ENCODE measurements at regions not wholly inside any gene's neighbourhood (a gene's known extent, or its start where the extent isn't known, plus 50 kb on each side); places are given as distances from the start of the nearest gene placed in this dataset.

DNA sequence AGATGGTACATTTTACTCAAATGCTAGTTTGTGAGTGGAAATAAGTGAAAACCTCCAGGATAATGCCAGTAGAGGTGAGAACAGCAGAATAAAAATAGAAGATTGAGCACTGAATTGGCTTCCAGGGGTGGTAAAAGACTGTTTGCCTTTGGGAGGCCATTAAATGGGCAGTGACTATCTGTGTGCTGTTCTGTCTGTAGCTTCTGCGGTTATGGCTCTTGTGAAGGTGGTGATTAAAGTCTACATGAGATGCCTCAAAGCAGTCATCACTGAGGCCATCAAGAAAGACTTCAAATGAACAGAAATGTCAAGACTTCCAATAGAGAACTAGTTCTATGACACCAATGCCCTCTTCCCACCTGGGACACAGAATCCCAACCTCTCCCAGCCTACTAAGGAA lies 108.8 kb downstream of the EFHB start:
- H3K4me1 Mint-ChIP-seq = no peaks in the 10 kb centered on the region
- H3K36me3 Mint-ChIP-seq = no peaks in the 10 kb centered on the region; the same call in 1 of the 2 replicates
- ATAC-seq (no peak), DNase-seq (ENCODE audit: low spot score) (no peak)
- CTCF ChIA-PET = no interaction called here
- H3K27ac Mint-ChIP-seq = no peak overlapping the region
- no peaks in the 10 kb centered on the region for H3K27me3 Mint-ChIP-seq (ENCODE audit: low read depth)
- POLR2A ChIA-PET = no interaction called here
- TF ChIP-seq FOXP1 (CRISPR knock-in tag; IDR thresholded peaks at IDR 0.05; ENCODE audit: borderline replicate concordance) (no peak), ZNF671 (CRISPR knock-in tag; IDR thresholded peaks at IDR 0.05) (no peak), ELF4 (CRISPR knock-in tag; IDR thresholded peaks at IDR 0.05; ENCODE audit: low read depth) (no peak), SOX15 (CRISPR knock-in tag; IDR thresholded peaks at IDR 0.05) (no peak), TP53 (CRISPR knock-in tag; IDR thresholded peaks at IDR 0.05) (no peak), RORB (CRISPR knock-in tag; IDR thresholded peaks at IDR 0.05) (no peak)
- TF ChIP-seq, protein P1, sequence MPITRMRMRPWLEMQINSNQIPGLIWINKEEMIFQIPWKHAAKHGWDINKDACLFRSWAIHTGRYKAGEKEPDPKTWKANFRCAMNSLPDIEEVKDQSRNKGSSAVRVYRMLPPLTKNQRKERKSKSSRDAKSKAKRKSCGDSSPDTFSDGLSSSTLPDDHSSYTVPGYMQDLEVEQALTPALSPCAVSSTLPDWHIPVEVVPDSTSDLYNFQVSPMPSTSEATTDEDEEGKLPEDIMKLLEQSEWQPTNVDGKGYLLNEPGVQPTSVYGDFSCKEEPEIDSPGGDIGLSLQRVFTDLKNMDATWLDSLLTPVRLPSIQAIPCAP (CRISPR knock-in tag; IDR thresholded peaks at IDR 0.05) = no peak
- TF ChIP-seq, protein P2, sequence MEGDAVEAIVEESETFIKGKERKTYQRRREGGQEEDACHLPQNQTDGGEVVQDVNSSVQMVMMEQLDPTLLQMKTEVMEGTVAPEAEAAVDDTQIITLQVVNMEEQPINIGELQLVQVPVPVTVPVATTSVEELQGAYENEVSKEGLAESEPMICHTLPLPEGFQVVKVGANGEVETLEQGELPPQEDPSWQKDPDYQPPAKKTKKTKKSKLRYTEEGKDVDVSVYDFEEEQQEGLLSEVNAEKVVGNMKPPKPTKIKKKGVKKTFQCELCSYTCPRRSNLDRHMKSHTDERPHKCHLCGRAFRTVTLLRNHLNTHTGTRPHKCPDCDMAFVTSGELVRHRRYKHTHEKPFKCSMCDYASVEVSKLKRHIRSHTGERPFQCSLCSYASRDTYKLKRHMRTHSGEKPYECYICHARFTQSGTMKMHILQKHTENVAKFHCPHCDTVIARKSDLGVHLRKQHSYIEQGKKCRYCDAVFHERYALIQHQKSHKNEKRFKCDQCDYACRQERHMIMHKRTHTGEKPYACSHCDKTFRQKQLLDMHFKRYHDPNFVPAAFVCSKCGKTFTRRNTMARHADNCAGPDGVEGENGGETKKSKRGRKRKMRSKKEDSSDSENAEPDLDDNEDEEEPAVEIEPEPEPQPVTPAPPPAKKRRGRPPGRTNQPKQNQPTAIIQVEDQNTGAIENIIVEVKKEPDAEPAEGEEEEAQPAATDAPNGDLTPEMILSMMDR (IDR thresholded peaks at IDR 0.05) = no peak
- TF ChIP-seq, protein P3, sequence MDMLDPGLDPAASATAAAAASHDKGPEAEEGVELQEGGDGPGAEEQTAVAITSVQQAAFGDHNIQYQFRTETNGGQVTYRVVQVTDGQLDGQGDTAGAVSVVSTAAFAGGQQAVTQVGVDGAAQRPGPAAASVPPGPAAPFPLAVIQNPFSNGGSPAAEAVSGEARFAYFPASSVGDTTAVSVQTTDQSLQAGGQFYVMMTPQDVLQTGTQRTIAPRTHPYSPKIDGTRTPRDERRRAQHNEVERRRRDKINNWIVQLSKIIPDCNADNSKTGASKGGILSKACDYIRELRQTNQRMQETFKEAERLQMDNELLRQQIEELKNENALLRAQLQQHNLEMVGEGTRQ (CRISPR knock-in tag; IDR thresholded peaks at IDR 0.05) = no peak
- TF ChIP-seq, protein P4, sequence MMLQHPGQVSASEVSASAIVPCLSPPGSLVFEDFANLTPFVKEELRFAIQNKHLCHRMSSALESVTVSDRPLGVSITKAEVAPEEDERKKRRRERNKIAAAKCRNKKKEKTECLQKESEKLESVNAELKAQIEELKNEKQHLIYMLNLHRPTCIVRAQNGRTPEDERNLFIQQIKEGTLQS (CRISPR knock-in tag; conservative IDR thresholded peaks at IDR 0.05) = no peak
- H3K9me3 Mint-ChIP-seq = peaks cover 10% of the 10 kb centered on the region
- no peak overlapping the region for H3K4me3 Mint-ChIP-seq

DNA sequence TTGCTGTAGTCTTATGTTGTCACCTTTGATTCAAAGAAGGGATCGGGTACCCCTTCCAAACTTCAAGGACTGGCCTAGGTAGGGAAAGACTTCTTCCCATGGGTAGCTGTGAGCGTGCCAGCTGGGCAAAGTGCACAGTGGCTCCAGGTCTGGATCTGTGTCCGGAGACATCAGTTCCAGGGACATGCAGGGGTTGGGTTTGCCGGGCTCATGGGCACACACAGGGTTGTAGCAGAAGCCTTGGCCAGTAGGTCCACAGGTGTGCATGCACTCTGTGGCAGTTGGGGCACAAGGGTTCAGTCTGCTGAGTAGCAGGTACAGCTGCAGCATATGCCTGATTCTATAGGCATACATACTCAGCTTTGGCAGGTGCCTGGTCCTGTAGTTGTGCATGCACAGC lies 111.2 kb downstream of the EFHB start:
- DNase-seq (ENCODE audit: low spot score) (no peak), ATAC-seq (no peak)
- no peaks in the 10 kb centered on the region; the same call in 1 of the 2 replicates for H3K36me3 Mint-ChIP-seq
- no peak overlapping the region for H3K27ac Mint-ChIP-seq
- peaks cover 10% of the 10 kb centered on the region for H3K9me3 Mint-ChIP-seq
- no peaks in the 10 kb centered on the region for H3K4me1 Mint-ChIP-seq
- no peak for TF ChIP-seq SMAD3 (CRISPR knock-in tag; IDR thresholded peaks at IDR 0.05; ENCODE audit: borderline replicate concordance)
- TF ChIP-seq, protein P5, sequence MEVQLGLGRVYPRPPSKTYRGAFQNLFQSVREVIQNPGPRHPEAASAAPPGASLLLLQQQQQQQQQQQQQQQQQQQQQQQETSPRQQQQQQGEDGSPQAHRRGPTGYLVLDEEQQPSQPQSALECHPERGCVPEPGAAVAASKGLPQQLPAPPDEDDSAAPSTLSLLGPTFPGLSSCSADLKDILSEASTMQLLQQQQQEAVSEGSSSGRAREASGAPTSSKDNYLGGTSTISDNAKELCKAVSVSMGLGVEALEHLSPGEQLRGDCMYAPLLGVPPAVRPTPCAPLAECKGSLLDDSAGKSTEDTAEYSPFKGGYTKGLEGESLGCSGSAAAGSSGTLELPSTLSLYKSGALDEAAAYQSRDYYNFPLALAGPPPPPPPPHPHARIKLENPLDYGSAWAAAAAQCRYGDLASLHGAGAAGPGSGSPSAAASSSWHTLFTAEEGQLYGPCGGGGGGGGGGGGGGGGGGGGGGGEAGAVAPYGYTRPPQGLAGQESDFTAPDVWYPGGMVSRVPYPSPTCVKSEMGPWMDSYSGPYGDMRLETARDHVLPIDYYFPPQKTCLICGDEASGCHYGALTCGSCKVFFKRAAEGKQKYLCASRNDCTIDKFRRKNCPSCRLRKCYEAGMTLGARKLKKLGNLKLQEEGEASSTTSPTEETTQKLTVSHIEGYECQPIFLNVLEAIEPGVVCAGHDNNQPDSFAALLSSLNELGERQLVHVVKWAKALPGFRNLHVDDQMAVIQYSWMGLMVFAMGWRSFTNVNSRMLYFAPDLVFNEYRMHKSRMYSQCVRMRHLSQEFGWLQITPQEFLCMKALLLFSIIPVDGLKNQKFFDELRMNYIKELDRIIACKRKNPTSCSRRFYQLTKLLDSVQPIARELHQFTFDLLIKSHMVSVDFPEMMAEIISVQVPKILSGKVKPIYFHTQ (CRISPR knock-in tag; IDR thresholded peaks at IDR 0.05) = no peak
- POLR2A ChIA-PET = no interaction called here
- H3K4me3 Mint-ChIP-seq = no peak overlapping the region
- no peaks in the 10 kb centered on the region for H3K27me3 Mint-ChIP-seq (ENCODE audit: low read depth)
- CTCF ChIA-PET = no interaction called here

DNA sequence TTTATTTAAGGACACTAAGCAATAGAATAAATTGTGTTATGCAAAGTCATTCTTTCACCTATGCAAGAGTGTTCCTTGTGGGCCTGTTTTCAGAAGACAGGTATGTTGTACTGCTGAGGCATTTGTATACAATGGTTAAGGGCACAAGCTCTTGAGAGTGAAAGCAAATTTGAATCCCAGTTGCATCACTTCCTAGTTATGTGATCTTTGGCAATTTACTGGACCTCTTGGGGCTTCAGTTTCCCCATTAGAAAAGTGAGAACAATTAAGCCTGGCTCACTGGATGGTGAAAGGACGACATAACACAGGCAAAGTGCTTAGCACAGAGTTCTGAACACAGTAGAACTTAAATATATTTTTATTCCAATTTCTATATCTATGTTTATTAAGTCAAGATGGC lies 117.4 kb downstream of the EFHB start:
- ChIA-PET POLR2A (no interaction called here), CTCF (no interaction called here)
- H3K4me1 Mint-ChIP-seq = no peaks in the 10 kb centered on the region

More for the DNA sequence above, 117.4 kb downstream of the EFHB start:
- no peaks in the 10 kb centered on the region for H3K27me3 Mint-ChIP-seq (ENCODE audit: low read depth)
- DNase-seq (ENCODE audit: low spot score) (no peak), ATAC-seq (no peak)
- TF ChIP-seq, protein P6, sequence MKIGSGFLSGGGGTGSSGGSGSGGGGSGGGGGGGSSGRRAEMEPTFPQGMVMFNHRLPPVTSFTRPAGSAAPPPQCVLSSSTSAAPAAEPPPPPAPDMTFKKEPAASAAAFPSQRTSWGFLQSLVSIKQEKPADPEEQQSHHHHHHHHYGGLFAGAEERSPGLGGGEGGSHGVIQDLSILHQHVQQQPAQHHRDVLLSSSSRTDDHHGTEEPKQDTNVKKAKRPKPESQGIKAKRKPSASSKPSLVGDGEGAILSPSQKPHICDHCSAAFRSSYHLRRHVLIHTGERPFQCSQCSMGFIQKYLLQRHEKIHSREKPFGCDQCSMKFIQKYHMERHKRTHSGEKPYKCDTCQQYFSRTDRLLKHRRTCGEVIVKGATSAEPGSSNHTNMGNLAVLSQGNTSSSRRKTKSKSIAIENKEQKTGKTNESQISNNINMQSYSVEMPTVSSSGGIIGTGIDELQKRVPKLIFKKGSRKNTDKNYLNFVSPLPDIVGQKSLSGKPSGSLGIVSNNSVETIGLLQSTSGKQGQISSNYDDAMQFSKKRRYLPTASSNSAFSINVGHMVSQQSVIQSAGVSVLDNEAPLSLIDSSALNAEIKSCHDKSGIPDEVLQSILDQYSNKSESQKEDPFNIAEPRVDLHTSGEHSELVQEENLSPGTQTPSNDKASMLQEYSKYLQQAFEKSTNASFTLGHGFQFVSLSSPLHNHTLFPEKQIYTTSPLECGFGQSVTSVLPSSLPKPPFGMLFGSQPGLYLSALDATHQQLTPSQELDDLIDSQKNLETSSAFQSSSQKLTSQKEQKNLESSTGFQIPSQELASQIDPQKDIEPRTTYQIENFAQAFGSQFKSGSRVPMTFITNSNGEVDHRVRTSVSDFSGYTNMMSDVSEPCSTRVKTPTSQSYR (CRISPR knock-in tag; IDR thresholded peaks at IDR 0.05) = no peak
- TF ChIP-seq, protein P4 (CRISPR knock-in tag; conservative IDR thresholded peaks at IDR 0.05) = no peak
- TF ChIP-seq MYBL2 (CRISPR knock-in tag; IDR thresholded peaks at IDR 0.05) = no peak
- TF ChIP-seq, protein P7, sequence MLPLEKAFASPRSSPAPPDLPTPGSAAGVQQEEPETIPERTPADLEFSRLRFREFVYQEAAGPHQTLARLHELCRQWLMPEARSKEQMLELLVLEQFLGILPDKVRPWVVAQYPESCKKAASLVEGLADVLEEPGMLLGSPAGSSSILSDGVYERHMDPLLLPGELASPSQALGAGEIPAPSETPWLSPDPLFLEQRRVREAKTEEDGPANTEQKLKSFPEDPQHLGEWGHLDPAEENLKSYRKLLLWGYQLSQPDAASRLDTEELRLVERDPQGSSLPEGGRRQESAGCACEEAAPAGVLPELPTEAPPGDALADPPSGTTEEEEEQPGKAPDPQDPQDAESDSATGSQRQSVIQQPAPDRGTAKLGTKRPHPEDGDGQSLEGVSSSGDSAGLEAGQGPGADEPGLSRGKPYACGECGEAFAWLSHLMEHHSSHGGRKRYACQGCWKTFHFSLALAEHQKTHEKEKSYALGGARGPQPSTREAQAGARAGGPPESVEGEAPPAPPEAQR (CRISPR knock-in tag; IDR thresholded peaks at IDR 0.05) = no peak
- TF ChIP-seq, protein P8, sequence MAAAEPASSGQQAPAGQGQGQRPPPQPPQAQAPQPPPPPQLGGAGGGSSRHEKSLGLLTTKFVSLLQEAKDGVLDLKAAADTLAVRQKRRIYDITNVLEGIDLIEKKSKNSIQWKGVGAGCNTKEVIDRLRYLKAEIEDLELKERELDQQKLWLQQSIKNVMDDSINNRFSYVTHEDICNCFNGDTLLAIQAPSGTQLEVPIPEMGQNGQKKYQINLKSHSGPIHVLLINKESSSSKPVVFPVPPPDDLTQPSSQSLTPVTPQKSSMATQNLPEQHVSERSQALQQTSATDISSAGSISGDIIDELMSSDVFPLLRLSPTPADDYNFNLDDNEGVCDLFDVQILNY (CRISPR knock-in tag; IDR thresholded peaks at IDR 0.05) = no peak
- TF ChIP-seq JAZF1 (CRISPR knock-in tag; IDR thresholded peaks at IDR 0.05) = no peak
- no peaks in the 10 kb centered on the region for H3K36me3 Mint-ChIP-seq
- H3K27ac Mint-ChIP-seq = no peak overlapping the region
- H3K9me3 Mint-ChIP-seq = peaks cover 3% of the 10 kb centered on the region; the same call in 1 of the 2 replicates
- H3K4me3 Mint-ChIP-seq = no peak overlapping the region

Measured in WTC11 (cell line).